Vagina (tissue), 2 donors: ENCODE measurements at regions not wholly inside any gene's neighbourhood (a gene's known extent, or its start where the extent isn't known, plus 50 kb on each side); places are given as distances from the start of the nearest gene placed in this dataset.

Source experiments
- POLR2A ChIP-seq, 2 donors: fragments of 450-650 bp; IDR thresholded peaks; one replicate each; pipeline ENCODE4 v1.6.1; 2017; ENCODE audit warnings: antibody characterized with exemption in 2 of 2, mild to moderate bottlenecking in 2 of 2, moderate library complexity in 2 of 2
- TF ChIP-seq, protein P1 (sequence below), 3 experiments: fragments of 450-650 bp in 2 of 3; fragments of 200-600 bp in 1 of 3; sonication (generic) in 1 of 3; IDR thresholded peaks; one replicate each; pipeline ENCODE4 v1.5.1; 2017 to 2019; ENCODE audit warnings: antibody characterized with exemption in 3 of 3, mild to moderate bottlenecking in 2 of 3, moderate library complexity in 2 of 3

DNA sequence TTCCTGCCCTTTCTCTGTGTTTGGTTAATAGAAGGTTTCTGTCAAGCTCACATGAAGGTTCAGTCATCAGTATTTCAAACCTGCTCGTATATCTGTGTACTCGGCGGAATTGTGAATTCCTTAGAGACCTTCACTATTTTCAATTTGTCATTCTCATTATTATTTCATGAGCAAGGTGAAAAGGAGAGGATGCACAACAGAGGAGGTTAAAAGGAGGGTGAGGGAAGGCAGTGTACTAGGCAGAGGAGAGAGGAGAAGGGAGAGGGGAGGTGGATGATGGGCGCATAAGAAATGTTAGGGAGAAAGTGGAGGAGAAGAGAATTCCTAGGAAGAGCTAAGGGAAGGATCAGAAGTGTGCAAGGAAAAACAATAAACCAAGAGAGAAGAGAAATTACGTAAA, 185.0 kb upstream of the COBL start:
- no peak for TF ChIP-seq POLR2A (IDR thresholded peaks at IDR 0.05)
- TF ChIP-seq, protein P1, sequence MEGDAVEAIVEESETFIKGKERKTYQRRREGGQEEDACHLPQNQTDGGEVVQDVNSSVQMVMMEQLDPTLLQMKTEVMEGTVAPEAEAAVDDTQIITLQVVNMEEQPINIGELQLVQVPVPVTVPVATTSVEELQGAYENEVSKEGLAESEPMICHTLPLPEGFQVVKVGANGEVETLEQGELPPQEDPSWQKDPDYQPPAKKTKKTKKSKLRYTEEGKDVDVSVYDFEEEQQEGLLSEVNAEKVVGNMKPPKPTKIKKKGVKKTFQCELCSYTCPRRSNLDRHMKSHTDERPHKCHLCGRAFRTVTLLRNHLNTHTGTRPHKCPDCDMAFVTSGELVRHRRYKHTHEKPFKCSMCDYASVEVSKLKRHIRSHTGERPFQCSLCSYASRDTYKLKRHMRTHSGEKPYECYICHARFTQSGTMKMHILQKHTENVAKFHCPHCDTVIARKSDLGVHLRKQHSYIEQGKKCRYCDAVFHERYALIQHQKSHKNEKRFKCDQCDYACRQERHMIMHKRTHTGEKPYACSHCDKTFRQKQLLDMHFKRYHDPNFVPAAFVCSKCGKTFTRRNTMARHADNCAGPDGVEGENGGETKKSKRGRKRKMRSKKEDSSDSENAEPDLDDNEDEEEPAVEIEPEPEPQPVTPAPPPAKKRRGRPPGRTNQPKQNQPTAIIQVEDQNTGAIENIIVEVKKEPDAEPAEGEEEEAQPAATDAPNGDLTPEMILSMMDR (IDR thresholded peaks at IDR 0.05), result no peak
